ENCODE measurements at regions not wholly inside any gene's neighbourhood (a gene's known extent, or its start where the extent isn't known, plus 50 kb on each side); places are given as distances from the start of the nearest gene placed in this dataset.

DNA sequence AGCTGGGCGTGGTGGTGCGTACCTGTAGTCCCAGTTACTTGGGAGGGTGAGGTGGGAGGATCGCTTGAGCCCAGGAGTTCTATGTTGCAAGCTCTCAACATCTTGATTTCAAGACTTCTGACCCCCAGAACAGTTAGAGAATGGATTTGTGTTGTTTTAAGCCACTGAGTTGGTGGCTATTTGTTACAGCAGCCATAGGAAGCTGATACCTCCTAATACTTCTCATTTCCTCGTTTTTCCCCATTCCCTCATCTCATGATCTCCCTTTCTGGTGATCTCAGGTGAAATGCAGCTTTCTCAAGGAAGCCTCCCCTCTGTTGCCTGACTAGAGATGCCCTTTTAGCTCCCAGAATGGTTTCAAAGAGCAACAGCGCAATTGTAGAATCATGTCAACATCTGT, 378.8 kb downstream of the TYW1 start:
- no peak for TF ChIP-seq POLR2AphosphoS5 (IDR thresholded peaks at IDR 0.05; ENCODE audit: borderline replicate concordance, low read depth, low read length)
- TF ChIP-seq EZH2 (IDR thresholded peaks at IDR 0.05) = no peak
